ENCODE measurements at regions not wholly inside any gene's neighbourhood (a gene's known extent, or its start where the extent isn't known, plus 50 kb on each side); places are given as distances from the start of the nearest gene placed in this dataset.
A peak's percentile ranks its signal among the peaks of the same experiment; 100 is the strongest.

DNA sequence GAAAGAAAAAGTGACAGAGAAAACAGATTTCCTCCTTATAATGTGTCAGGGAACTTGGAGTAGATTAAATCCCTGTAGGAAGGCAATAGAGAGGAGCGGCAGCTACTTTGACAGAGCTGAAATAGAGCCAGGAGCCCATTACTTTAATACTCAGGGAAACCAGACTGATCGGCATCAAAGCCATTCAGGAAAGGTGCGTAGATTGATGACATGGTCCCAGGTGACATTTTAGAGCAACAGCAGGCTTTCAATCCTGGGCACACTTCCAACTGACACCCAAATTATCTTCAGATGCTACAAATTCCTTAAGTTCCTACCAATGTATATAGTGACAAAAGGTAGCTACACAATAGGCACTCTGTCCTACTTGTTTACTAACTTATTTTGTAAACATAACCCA is 821.5 kb downstream of the CDH8 start:
- TF ChIP-seq EZH2 (IDR thresholded peaks at IDR 0.05; ENCODE audit: borderline replicate concordance, insufficient read depth, low read length, poor library complexity, severe bottlenecking): no peak
- TF ChIP-seq CTCF (IDR thresholded peaks at IDR 0.05; ENCODE audit: poor library complexity, severe bottlenecking): no peak
- no peak for TF ChIP-seq TAF1 (IDR thresholded peaks at IDR 0.05; ENCODE audit: low read depth)
- TF ChIP-seq, protein P1, sequence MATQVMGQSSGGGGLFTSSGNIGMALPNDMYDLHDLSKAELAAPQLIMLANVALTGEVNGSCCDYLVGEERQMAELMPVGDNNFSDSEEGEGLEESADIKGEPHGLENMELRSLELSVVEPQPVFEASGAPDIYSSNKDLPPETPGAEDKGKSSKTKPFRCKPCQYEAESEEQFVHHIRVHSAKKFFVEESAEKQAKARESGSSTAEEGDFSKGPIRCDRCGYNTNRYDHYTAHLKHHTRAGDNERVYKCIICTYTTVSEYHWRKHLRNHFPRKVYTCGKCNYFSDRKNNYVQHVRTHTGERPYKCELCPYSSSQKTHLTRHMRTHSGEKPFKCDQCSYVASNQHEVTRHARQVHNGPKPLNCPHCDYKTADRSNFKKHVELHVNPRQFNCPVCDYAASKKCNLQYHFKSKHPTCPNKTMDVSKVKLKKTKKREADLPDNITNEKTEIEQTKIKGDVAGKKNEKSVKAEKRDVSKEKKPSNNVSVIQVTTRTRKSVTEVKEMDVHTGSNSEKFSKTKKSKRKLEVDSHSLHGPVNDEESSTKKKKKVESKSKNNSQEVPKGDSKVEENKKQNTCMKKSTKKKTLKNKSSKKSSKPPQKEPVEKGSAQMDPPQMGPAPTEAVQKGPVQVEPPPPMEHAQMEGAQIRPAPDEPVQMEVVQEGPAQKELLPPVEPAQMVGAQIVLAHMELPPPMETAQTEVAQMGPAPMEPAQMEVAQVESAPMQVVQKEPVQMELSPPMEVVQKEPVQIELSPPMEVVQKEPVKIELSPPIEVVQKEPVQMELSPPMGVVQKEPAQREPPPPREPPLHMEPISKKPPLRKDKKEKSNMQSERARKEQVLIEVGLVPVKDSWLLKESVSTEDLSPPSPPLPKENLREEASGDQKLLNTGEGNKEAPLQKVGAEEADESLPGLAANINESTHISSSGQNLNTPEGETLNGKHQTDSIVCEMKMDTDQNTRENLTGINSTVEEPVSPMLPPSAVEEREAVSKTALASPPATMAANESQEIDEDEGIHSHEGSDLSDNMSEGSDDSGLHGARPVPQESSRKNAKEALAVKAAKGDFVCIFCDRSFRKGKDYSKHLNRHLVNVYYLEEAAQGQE (IDR thresholded peaks at IDR 0.05; ENCODE audit: borderline replicate concordance): peak; percentile 78

Measured in neural cell (in vitro differentiated cells).